Hematopoietic multipotent progenitor cell treated with erythropoietin and hydrocortisone succinate and interleukin-3 and kit ligand, for 4 days (in vitro differentiated cells): ENCODE measurements at regions not wholly inside any gene's neighbourhood (a gene's known extent, or its start where the extent isn't known, plus 50 kb on each side); places are given as distances from the start of the nearest gene placed in this dataset.

Experiments used
- DNase-seq: peaks from one replicate; pipeline ENCODE4 v3.0.0-alpha.2; 2015

DNA sequence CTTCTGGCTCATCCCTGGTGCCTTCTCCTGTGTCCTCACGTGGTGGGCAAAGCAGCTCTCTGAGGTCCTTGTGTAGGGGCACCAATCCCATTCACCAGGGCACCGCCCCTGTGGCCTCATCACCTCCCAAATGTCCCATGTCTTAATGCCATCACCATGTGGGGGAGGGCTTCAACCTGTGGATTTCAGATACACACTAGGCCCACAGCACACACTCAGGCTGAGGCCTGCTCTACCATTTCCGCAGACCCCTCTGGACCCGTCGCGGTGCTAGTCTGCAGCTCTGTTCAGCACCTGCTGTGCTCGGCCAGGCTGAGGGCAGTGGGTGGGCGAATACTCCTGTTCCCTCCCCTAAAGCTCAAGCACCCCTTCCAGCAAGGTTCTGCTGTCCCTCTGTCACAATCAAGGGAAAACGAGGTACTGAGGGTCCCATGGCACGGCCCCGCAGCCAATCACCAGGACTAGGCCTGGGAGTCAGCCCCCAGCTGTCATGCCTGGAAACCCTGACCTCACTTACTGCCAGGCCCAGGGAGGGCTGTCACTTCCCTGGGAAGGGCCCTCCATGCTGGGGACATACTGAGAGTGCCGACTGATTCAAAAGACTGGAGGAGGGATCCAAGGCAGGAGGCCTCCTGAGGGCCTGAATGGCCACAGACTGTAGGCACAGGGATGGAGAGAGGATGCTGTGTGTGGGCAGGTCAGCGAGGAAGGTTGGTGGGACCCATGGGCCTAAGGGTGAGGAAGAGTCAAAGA, 123.8 kb upstream of the RET start:
- no peak for DNase-seq

DNA sequence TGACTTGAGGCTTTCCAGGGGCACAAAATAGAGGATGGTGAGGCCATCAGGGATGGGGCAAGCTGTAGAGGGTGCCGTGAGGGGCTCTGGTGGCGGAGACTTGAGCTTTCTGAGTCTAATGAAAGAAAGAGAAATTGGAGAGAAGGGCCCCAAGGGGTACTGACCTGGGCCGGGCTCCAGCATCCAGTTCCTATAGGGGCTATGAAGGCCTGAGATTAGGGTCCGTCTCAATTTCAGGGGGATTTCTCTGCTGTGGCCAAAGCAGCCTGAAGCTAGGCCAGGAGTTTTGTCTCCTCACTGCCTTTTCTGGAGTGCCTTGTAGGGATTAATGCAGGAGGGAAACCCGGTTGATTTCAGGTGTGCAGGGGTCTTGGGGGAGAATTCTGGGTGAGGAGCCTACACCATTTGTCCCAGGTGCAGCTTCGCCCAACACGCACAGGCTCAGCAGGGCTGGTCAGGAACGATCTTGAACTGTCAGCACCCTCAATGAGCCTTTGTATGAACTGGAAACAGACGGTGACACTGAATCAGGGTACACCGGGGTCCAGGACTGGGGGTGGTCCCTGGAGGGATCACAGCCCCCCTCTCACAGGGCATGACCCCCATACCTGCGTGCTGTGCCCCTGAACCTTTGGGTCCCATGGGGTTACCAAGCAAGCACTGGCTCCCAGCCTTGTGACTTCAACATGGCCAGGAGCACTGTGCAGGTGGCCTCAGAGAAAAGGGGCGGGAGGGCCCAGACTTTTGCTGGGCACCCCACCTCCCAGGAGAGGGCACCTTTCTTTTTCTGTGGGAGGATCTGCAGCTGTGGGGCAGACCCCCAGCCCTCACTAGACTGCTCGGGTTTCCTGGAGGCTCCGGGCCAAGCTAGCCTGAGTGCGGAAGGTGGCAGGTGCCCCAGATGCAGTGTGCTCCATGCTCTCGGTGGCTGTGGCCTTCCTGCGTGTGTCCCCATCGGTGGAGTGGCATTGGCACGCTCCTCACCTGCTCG, 122.9 kb upstream of the RET start:
- DNase-seq = no peak

DNA sequence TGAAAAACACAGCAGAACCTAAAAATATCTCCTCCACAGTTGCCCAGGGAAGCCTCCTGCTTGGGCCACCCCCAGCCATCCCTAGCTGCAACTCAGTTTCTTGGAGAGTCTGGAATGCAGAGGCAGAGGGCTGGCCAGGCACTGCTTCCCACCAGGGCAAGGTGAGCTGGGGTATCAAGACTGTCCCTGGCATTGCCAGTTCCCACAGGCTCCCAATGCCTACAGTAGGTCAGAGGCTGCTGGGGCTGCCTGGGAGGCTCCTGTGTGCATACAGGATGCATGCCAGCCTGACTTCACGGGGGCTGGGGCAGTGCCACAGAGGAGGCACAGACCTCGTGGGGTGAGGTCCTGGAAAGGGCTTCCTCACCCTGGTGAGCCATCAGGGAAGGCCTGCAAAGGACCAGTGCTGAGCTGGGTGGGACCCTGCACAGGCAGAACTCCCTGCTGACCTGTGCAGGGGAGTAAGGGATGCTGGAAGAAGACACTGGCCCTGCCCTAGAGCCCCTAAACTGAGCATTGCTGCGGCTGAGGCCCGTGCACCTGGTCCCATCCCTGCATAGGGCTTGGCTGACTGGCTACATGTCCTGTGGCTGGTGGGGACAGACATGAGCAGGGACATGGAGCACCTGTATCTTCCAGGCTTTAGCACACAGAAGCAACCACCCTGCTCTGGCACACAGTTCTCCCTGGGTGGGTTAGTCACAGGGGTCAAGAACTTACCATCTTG, 121.9 kb upstream of the RET start:
- no peak for DNase-seq

GRCh38 chr10:42955493-42955889, 121.4 kb upstream of the RET start:
- no peak for DNase-seq

DNA sequence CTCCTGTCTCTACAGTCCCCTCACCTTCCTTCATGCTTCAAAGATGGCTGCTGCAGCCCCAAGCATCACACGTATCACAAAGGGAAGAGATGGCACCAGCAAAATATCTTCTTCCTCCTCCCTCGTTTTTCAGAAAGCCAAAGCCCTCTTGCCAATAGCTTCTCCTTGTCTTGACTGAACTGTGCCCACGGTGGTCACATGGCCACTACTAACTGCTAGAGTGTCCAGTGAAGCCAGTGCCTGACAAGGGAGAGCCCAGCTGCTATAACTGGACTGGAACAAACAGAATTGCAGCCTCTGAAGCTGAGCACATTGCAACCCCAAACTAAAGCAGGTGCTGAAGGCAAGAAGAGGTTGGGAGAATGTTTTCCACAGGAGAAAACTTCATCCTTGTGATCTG, 120.8 kb upstream of the RET start:
- DNase-seq = no peak

GRCh38 chr10:42958142-42958868, 118.6 kb upstream of the RET start:
- no peak for DNase-seq

DNA sequence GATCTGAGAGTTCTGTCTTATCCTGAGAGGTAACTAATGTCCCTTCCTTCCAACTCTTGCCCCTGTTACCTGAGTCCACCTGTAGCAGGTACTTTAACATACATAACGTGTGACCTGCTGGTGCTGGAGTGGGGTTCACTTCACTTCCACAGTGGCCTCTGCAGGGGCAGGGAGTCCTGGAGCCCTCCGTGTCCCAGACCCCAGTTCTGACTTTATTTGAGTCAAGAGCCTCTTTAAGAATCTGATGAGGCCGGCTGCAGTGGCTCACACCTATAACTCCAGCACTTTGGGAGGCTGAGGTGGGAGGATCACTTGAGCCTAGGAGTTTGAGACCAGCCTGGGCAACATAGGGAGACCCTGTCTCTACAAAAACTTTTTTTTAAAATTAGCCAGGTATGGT, 117.0 kb upstream of the RET start:
- DNase-seq = no peak

GRCh38 chr10:42960491-42960990, 116.3 kb upstream of the RET start:
- DNase-seq = peak; percentile 12

- DNase-seq = no peak
Measured at GRCh38 chr10:42960991-42961795, 115.7 kb upstream of the RET start.

DNA sequence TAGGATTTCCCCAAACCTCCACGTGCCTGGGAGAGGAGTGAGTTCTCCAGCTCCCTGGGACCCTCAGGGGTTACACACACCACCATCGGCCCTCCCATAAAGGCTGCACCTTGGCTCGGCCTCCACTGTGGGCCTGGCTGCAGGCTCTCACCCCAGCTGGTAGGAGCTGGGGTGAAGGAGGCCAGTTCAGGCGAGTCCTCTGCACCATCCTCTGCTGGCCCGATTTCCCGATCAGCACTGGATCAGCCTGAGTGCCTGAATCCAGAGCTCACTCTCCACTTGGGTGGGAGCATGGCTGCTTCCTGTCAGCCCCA, 115.1 kb upstream of the RET start:
- DNase-seq = no peak

GRCh38 chr10:42962110-42962901, 114.6 kb upstream of the RET start:
- no peak for DNase-seq

GRCh38 chr10:42962902-42963231, 114.0 kb upstream of the RET start:
- DNase-seq = no peak

DNA sequence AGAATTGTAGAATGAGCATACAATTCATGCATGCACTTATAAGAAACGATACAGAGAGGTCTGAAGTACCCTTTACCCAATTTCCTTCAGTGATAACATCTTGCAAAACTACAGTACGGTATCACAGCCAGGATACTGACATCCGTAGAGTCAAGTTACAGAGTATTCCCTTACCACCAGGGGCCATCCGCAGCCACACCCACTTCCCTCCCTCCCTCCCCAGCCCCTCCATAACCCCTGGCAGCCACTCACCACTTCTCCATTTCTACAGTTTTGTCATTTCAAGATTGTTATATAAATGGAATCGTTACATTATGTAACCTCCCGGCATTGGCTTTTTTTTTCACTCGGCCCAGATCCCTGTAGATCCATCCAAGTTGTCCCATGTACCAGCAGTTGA, 113.6 kb upstream of the RET start:
- peak; percentile 85 for DNase-seq

- DNase-seq = no peak
Measured at GRCh38 chr10:42969147-42969546, 107.7 kb upstream of the RET start.

DNA sequence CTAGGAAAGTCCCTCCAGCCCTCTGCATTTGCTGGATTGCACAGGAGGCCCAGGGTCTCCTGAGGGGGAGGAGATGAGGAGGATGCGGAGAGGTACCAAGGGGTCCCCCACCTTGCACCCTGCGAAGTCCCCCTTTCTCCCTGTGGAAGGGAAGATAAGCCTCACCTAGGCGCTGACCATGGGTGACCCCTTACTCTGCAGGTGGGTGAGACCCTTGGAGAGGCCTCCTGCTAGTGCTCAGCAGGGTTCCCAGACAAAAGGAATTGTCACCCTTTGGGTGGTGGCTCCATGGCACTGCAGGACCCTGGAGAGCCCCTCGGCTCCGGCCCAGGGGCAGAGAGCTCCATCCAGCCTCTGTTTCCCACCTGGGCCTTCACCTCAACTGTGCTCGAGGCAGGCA, 107.0 kb upstream of the RET start:
- no peak for DNase-seq

- no peak for DNase-seq
Measured at GRCh38 chr10:42970451-42971250, 106.2 kb upstream of the RET start.

DNA sequence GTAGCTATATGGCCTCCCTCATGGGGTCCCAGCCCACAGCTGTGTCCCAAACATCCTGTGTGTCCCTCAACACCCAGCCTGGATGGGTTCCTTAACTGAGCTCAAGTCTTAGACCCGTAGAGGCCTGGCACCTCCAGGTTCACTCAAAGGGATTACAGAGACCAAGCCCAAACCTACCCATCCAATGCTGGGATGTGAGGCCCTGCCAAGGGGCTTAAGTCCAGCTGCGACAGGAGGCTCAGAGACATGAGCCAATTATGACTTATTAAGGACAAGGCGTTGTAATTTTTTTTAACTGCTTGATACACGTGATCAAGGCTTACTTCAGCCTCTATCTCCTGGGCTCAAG, 105.6 kb upstream of the RET start:
- no peak for DNase-seq

DNA sequence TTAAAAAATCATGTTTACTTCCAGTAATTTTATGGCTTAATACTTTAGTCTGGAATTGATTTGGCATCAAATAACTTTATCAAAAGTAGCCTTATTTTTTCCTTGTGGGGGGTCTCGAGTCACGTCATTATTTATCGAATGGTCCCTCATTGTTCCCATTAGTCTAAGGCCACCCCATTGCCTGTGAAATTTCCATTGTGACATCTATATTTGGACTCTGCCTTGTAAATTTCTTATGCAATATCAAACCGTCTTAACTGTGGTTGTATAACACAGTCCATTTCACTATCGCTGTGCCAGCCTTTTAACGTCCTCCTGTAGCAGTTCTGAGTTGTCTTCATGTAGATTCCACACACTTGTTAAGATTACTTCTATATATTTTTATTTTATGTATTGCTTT, 103.9 kb upstream of the RET start:
- peak; percentile 24 for DNase-seq

GRCh38 chr10:42973411-42973810, 103.5 kb upstream of the RET start:
- no peak for DNase-seq
